Left ventricle myocardium inferior (tissue), 1 donor: ENCODE measurements at regions not wholly inside any gene's neighbourhood (a gene's known extent, or its start where the extent isn't known, plus 50 kb on each side); places are given as distances from the start of the nearest gene placed in this dataset.

ENCODE experiments used
- DNase-seq: peaks from one replicate; pipeline ENCODE4 v3.0.0-alpha.2; 2020
- H3K27ac ChIP-seq: fragments of 200-600 bp; replicated peaks from 2 replicates; pipeline ENCODE4 v1.8.0; 2021
- H3K27me3 ChIP-seq: fragments of 200-600 bp; 2 replicates; pipeline ENCODE4 v1.8.0; 2021; ENCODE audit warnings: low read depth
- H3K36me3 ChIP-seq: fragments of 200-600 bp; 2 replicates; pipeline ENCODE4 v1.8.0; 2021
- H3K4me1 ChIP-seq: fragments of 200-600 bp; 2 replicates; pipeline ENCODE4 v1.8.0; 2021
- H3K4me3 ChIP-seq: fragments of 200-600 bp; 2 replicates; pipeline ENCODE4 v1.8.0; 2021; ENCODE audit warnings: mild to moderate bottlenecking, moderate library complexity
- H3K9me3 ChIP-seq: fragments of 200-600 bp; replicated peaks from 2 replicates; pipeline ENCODE4 v1.8.0; 2021
- CTCF ChIP-seq: fragments of 200-600 bp; IDR thresholded peaks from 2 replicates; pipeline ENCODE4 v1.8.0; 2021; ENCODE audit warnings: antibody characterized with exemption, mild to moderate bottlenecking, borderline replicate concordance
- intact Hi-C: fragments of 100-400 bp; cut with micrococcal nuclease; formaldehyde crosslinking; loops from one replicate; pipeline ENCODE4 v1.11.0; 2022
- donor health status: DM: no; HTN: yes; CAD: no; lungs with severe emphysema.

GRCh38 chr12:18153826-18154225 lies 63.8 kb upstream of the RERGL start:
- Histone ChIP-seq H3K27me3 (no peaks in the 10 kb centered on the region), H3K4me1 (no peaks in the 10 kb centered on the region), H3K9me3 (peaks cover 32% of the 10 kb centered on the region), H3K36me3 (no peaks in the 10 kb centered on the region), H3K4me3 (no peak overlapping the region), H3K27ac (no peak overlapping the region)
- no peak for TF ChIP-seq CTCF
- intact Hi-C loops: no loop called here
- no peak for DNase-seq

GRCh38 chr12:18151036-18151435 lies 61.0 kb upstream of the RERGL start:
- TF ChIP-seq CTCF: no peak
- Histone ChIP-seq H3K4me3 (no peak overlapping the region), H3K27me3 (no peaks in the 10 kb centered on the region), H3K4me1 (no peaks in the 10 kb centered on the region), H3K36me3 (no peaks in the 10 kb centered on the region), H3K27ac (no peak overlapping the region), H3K9me3 (peaks cover 9% of the 10 kb centered on the region)
- no peak for DNase-seq
- intact Hi-C loops: no loop called here

GRCh38 chr12:18148961-18149360 lies 59.0 kb upstream of the RERGL start:
- no peak for DNase-seq
- H3K4me1 ChIP-seq: no peaks in the 10 kb centered on the region
- no peaks in the 10 kb centered on the region for H3K36me3 ChIP-seq
- no peak overlapping the region for H3K27ac ChIP-seq
- H3K27me3 ChIP-seq: no peaks in the 10 kb centered on the region
- TF ChIP-seq CTCF: no peak
- no peaks in the 10 kb centered on the region for H3K9me3 ChIP-seq
- no peak overlapping the region for H3K4me3 ChIP-seq
- intact Hi-C loops: no loop called here

GRCh38 chr12:18146363-18146762 lies 56.4 kb upstream of the RERGL start:
- H3K4me1 ChIP-seq: peaks cover 6% of the 10 kb centered on the region
- no peak for TF ChIP-seq CTCF
- no peak overlapping the region for H3K27ac ChIP-seq
- H3K4me3 ChIP-seq: no peak overlapping the region
- no peaks in the 10 kb centered on the region for H3K27me3 ChIP-seq
- intact Hi-C loops: no loop called here
- no peaks in the 10 kb centered on the region for H3K9me3 ChIP-seq
- no peaks in the 10 kb centered on the region for H3K36me3 ChIP-seq
- no peak for DNase-seq

- intact Hi-C loops: no loop called here
- Histone ChIP-seq H3K4me3 (no peak overlapping the region), H3K4me1 (peaks cover 10% of the 10 kb centered on the region), H3K27ac (no peak overlapping the region), H3K9me3 (no peaks in the 10 kb centered on the region), H3K27me3 (no peaks in the 10 kb centered on the region), H3K36me3 (no peaks in the 10 kb centered on the region)
- no peak for DNase-seq
- no peak for TF ChIP-seq CTCF
Measured at GRCh38 chr12:18145924-18146323, 55.9 kb upstream of the RERGL start.
